ENCODE measurements at regions not wholly inside any gene's neighbourhood (a gene's known extent, or its start where the extent isn't known, plus 50 kb on each side); places are given as distances from the start of the nearest gene placed in this dataset.
A peak's percentile ranks its signal among the peaks of the same experiment; 100 is the strongest.
"Not testable (repeated sequence)": the region's sequence is repeated elsewhere in the genome, so short reads cannot be mapped to it uniquely, and the experiment has no call there.

- no peak for TF ChIP-seq CTCF (IDR thresholded peaks at IDR 0.05; ENCODE audit: borderline replicate concordance, control extremely low read depth, extremely low read depth, insufficient read depth, missing control alignments)
- in situ Hi-C loops (cut with MboI; ENCODE audit: low sequenced_read_pairs, unreplicated experiment): no loop called here
- DNase-seq (ENCODE audit: low spot score): no peak
Measured at GRCh38 chr4:146058531-146058930, 117.0 kb upstream of the LSM6 start.

GRCh38 chr4:146054676-146055075 lies 116.1 kb upstream of the ZNF827 start:
- in situ Hi-C loops (cut with MboI; ENCODE audit: low sequenced_read_pairs, unreplicated experiment): no loop called here

GRCh38 chr4:146053891-146054290 lies 115.3 kb upstream of the ZNF827 start:
- DNase-seq (ENCODE audit: low spot score): no peak
- in situ Hi-C loops (cut with MboI; ENCODE audit: low sequenced_read_pairs, unreplicated experiment): no loop called here
- TF ChIP-seq CTCF (IDR thresholded peaks at IDR 0.05; ENCODE audit: borderline replicate concordance, control extremely low read depth, extremely low read depth, insufficient read depth, missing control alignments): no peak

More at GRCh38 chr4:146054676-146055075, 116.1 kb upstream of the ZNF827 start:
- DNase-seq (ENCODE audit: low spot score): no peak
- no peak for TF ChIP-seq CTCF (IDR thresholded peaks at IDR 0.05; ENCODE audit: borderline replicate concordance, control extremely low read depth, extremely low read depth, insufficient read depth, missing control alignments)

- no peak for TF ChIP-seq CTCF (IDR thresholded peaks at IDR 0.05; ENCODE audit: borderline replicate concordance, control extremely low read depth, extremely low read depth, insufficient read depth, missing control alignments)
- in situ Hi-C loops (cut with MboI; ENCODE audit: low sequenced_read_pairs, unreplicated experiment): no loop called here
- no peak for DNase-seq (ENCODE audit: low spot score)
Measured at GRCh38 chr4:146051728-146052391, 113.2 kb upstream of the ZNF827 start.

GRCh38 chr4:146051223-146051622 lies 112.6 kb upstream of the ZNF827 start:
- in situ Hi-C loops (cut with MboI; ENCODE audit: low sequenced_read_pairs, unreplicated experiment): no loop called here
- TF ChIP-seq CTCF (IDR thresholded peaks at IDR 0.05; ENCODE audit: borderline replicate concordance, control extremely low read depth, extremely low read depth, insufficient read depth, missing control alignments): no peak
- no peak for DNase-seq (ENCODE audit: low spot score)

GRCh38 chr4:146049802-146050201 lies 111.2 kb upstream of the ZNF827 start:
- no peak for TF ChIP-seq CTCF (IDR thresholded peaks at IDR 0.05; ENCODE audit: borderline replicate concordance, control extremely low read depth, extremely low read depth, insufficient read depth, missing control alignments)
- peak; percentile 34 for DNase-seq (ENCODE audit: low spot score)
- in situ Hi-C loops (cut with MboI; ENCODE audit: low sequenced_read_pairs, unreplicated experiment): no loop called here

GRCh38 chr4:146047768-146048167 lies 109.1 kb upstream of the ZNF827 start:
- in situ Hi-C loops (cut with MboI; ENCODE audit: low sequenced_read_pairs, unreplicated experiment); DNase-seq (ENCODE audit: low spot score): not testable (repeated sequence)

Measured in GM13976 (cell line).